ENCODE measurements at regions not wholly inside any gene's neighbourhood (a gene's known extent, or its start where the extent isn't known, plus 50 kb on each side); places are given as distances from the start of the nearest gene placed in this dataset.
"Not testable (repeated sequence)": the region's sequence is repeated elsewhere in the genome, so short reads cannot be mapped to it uniquely, and the experiment has no call there.

DNA sequence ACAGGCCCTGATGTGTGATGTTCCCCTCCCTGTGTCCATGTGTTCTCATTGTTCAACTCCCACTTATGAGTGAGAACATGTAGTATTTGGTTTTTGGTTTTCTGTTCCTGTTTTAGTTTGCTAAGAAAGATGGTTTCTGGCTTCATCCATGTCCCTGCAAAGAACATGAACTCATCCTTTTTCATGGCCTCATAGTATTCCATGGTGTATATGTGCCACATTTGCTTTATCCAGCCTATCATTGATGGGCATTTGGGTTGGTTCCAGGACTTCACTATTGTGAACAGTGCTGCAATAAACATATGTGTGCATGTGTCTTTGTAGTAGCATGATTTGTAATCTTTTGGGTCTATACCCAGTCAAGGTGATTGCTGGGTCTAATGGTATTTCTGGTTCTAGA lies 211.0 kb downstream of the RRAGB start:
- TF ChIP-seq FOSL1 (tag; conservative IDR thresholded peaks at IDR 0.05); SP1 (CRISPR knock-in tag; IDR thresholded peaks at IDR 0.05); NR2C2 (CRISPR knock-in tag; IDR thresholded peaks at IDR 0.05); NR2C2 (tag; IDR thresholded peaks at IDR 0.05); NEUROD1 (IDR thresholded peaks at IDR 0.05; ENCODE audit: borderline replicate concordance, low read depth, low read length, partially characterized antibody); POLR2A (conservative IDR thresholded peaks at IDR 0.05); FOXK2 (conservative IDR thresholded peaks at IDR 0.05 in 1 of 2, IDR thresholded peaks at IDR 0.05 in 1 of 2; ENCODE audit: low read depth in 2 of 2); ZNF174 (CRISPR knock-in tag; IDR thresholded peaks at IDR 0.05): not testable (repeated sequence)
- TF ChIP-seq, protein P1, sequence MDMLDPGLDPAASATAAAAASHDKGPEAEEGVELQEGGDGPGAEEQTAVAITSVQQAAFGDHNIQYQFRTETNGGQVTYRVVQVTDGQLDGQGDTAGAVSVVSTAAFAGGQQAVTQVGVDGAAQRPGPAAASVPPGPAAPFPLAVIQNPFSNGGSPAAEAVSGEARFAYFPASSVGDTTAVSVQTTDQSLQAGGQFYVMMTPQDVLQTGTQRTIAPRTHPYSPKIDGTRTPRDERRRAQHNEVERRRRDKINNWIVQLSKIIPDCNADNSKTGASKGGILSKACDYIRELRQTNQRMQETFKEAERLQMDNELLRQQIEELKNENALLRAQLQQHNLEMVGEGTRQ (CRISPR knock-in tag; IDR thresholded peaks at IDR 0.05): not testable (repeated sequence)
- TF ChIP-seq, protein P2, sequence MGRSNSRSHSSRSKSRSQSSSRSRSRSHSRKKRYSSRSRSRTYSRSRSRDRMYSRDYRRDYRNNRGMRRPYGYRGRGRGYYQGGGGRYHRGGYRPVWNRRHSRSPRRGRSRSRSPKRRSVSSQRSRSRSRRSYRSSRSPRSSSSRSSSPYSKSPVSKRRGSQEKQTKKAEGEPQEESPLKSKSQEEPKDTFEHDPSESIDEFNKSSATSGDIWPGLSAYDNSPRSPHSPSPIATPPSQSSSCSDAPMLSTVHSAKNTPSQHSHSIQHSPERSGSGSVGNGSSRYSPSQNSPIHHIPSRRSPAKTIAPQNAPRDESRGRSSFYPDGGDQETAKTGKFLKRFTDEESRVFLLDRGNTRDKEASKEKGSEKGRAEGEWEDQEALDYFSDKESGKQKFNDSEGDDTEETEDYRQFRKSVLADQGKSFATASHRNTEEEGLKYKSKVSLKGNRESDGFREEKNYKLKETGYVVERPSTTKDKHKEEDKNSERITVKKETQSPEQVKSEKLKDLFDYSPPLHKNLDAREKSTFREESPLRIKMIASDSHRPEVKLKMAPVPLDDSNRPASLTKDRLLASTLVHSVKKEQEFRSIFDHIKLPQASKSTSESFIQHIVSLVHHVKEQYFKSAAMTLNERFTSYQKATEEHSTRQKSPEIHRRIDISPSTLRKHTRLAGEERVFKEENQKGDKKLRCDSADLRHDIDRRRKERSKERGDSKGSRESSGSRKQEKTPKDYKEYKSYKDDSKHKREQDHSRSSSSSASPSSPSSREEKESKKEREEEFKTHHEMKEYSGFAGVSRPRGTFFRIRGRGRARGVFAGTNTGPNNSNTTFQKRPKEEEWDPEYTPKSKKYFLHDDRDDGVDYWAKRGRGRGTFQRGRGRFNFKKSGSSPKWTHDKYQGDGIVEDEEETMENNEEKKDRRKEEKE (IDR thresholded peaks at IDR 0.05; ENCODE audit: borderline replicate concordance in 1 of 2, control insufficient read depth in 1 of 2, low read depth in 2 of 2, low read length in 1 of 2): not testable (repeated sequence)
- TF ChIP-seq, protein P3, sequence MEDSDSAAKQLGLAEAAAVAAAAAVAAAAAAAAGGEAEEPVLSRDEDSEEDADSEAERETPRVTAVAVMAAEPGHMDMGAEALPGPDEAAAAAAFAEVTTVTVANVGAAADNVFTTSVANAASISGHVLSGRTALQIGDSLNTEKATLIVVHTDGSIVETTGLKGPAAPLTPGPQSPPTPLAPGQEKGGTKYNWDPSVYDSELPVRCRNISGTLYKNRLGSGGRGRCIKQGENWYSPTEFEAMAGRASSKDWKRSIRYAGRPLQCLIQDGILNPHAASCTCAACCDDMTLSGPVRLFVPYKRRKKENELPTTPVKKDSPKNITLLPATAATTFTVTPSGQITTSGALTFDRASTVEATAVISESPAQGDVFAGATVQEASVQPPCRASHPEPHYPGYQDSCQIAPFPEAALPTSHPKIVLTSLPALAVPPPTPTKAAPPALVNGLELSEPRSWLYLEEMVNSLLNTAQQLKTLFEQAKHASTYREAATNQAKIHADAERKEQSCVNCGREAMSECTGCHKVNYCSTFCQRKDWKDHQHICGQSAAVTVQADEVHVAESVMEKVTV (CRISPR knock-in tag; IDR thresholded peaks at IDR 0.05): not testable (repeated sequence)
- TF ChIP-seq, protein P4, sequence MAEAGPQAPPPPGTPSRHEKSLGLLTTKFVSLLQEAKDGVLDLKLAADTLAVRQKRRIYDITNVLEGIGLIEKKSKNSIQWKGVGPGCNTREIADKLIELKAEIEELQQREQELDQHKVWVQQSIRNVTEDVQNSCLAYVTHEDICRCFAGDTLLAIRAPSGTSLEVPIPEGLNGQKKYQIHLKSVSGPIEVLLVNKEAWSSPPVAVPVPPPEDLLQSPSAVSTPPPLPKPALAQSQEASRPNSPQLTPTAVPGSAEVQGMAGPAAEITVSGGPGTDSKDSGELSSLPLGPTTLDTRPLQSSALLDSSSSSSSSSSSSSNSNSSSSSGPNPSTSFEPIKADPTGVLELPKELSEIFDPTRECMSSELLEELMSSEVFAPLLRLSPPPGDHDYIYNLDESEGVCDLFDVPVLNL (CRISPR knock-in tag; IDR thresholded peaks at IDR 0.05; ENCODE audit: low read depth): not testable (repeated sequence)
- peak; percentile 32 for TF ChIP-seq ZNF146 (CRISPR knock-in tag; IDR thresholded peaks at IDR 0.05; ENCODE audit: unreplicated experiment)
- TF ChIP-seq, protein P5, sequence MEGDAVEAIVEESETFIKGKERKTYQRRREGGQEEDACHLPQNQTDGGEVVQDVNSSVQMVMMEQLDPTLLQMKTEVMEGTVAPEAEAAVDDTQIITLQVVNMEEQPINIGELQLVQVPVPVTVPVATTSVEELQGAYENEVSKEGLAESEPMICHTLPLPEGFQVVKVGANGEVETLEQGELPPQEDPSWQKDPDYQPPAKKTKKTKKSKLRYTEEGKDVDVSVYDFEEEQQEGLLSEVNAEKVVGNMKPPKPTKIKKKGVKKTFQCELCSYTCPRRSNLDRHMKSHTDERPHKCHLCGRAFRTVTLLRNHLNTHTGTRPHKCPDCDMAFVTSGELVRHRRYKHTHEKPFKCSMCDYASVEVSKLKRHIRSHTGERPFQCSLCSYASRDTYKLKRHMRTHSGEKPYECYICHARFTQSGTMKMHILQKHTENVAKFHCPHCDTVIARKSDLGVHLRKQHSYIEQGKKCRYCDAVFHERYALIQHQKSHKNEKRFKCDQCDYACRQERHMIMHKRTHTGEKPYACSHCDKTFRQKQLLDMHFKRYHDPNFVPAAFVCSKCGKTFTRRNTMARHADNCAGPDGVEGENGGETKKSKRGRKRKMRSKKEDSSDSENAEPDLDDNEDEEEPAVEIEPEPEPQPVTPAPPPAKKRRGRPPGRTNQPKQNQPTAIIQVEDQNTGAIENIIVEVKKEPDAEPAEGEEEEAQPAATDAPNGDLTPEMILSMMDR (IDR thresholded peaks at IDR 0.05 in 2 of 3, conservative IDR thresholded peaks at IDR 0.05 in 1 of 3; ENCODE audit: insufficient read depth in 2 of 3, low read depth in 1 of 3, low read length in 3 of 3): not testable (repeated sequence)

Measured in K562 (cell line).